T47D (cell line): ENCODE measurements at regions not wholly inside any gene's neighbourhood (a gene's known extent, or its start where the extent isn't known, plus 50 kb on each side); places are given as distances from the start of the nearest gene placed in this dataset.

Source experiments
- DNase-seq, 2 experiments: peaks; one replicate each; pipeline versions ENCODE4 v3.0.0 to v3.0.0-alpha.2; 2011 to 2012; ENCODE audit warnings: low read depth in 1 of 2, low spot score in 1 of 2
- JUND ChIP-seq: IDR thresholded peaks from 2 replicates; pipeline ENCODE4 v1.6.1; 2012; ENCODE audit warnings: low read depth
- in situ Hi-C: cut with HindIII; loops from 2 replicates; pipeline ENCODE4 v1.10.0; 2016; ENCODE audit warnings: low sequenced_read_pairs, low pct_unique_long_range_greater_than_20kb

DNA sequence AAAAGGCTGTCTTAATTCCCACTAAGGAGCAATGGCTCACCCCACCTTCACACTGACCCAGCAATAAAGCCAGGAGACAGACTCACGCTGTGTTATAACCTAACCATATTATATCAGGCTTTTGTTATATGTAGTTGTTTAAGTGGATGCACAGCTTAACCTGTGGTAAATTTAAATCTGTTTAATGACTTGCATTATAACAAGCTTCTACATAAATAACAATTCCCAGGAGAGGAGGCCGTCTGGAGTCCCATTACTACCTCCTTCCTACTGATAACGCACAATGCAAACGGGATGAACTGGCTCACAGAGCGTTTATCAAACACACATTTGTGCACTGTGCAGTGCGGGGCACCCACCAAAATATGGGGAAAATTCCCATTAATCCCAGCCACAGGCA lies 102.1 kb upstream of the MGMT start:
- in situ Hi-C loops = no loop called here
- TF ChIP-seq JUND = no peak
- DNase-seq = no peak

- no peak for TF ChIP-seq JUND
- DNase-seq = peak in 1 of 2 experiments; percentile 55
- in situ Hi-C loops = no loop called here
These were observed 101.2 kb upstream of the MGMT start for GRCh38 chr10:129365767-129366402.

DNA sequence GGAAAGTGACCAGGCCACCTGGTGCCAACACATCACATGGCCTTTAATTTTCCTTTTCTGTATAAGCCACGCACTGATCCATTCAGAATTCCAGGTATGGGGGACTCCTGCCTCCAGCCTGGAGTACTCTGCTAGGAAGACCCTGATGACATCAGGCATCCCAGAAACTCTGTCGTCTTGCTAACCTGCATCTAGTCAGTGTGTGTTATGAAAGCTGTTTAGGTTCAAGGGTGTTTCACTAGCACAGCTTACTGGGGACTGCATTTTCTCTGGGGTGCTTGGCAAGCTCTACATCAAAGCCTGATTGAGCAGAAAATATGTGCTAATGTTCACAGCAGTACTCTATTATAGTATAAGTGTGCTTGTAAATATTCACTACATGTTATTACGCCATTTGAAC lies 100.6 kb upstream of the MGMT start:
- in situ Hi-C loops = no loop called here
- no peak for DNase-seq
- TF ChIP-seq JUND = no peak

DNA sequence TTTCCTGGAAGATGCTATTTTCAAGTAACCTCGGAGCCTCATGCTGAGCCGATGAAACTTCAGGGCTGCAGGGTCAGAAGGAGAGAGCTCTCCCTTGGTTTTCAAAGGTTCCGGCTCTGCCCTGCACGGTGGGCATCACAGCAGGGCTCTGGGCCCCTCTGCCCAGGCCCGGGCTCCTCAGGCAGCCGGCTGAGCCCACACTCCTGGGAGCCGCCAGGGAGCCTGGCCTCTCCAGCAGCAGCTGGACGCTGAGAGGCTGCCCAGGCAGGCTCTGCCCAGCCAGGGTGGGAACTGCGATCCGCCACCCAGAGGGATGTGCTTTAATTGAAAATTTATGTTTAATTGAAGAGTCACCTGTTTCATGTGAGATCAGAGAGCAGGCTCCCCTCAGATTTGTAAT lies 97.5 kb upstream of the MGMT start:
- DNase-seq = no peak
- in situ Hi-C loops = no loop called here
- TF ChIP-seq JUND = no peak

DNA sequence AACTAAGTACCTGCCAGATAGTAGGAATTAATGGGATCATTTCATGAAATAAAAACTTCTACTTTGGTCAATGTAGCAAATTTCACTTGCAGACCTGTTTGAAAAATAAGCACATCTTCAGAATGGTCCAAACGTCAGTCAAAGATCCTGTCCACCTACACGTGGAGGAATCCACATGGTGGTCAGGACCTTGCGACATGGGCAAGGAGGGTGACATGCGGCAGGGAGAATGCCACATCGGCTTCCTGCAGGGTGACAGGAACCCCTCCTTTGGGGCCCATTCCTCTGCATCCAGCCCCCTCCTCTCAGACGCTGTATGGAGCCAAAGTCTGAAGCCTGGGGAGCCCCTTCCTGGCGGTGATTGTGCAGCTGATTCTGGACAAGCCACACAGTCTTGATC lies 95.5 kb upstream of the MGMT start:
- no peak for DNase-seq
- in situ Hi-C loops = no loop called here
- TF ChIP-seq JUND = no peak

DNA sequence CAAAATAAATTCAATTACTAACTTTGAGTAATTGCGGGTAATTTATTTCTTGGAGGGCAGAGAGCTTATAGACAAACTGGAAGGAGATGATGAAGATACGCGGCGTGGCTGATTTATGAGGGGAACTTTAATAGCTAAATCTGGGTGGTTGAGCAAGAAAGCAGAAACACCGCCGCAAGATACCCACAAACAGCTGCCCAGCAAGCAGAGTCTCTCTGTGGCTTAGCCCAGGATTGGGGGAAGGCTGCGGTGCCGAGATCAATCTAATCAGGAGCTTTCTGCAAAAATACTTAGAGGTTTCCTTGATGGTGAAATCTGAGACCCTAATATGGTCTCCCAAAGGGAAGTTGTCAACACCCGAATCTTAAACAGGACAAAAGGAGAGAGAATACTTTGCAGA lies 94.9 kb upstream of the MGMT start:
- in situ Hi-C loops = no loop called here
- TF ChIP-seq JUND = no peak
- DNase-seq = no peak

DNA sequence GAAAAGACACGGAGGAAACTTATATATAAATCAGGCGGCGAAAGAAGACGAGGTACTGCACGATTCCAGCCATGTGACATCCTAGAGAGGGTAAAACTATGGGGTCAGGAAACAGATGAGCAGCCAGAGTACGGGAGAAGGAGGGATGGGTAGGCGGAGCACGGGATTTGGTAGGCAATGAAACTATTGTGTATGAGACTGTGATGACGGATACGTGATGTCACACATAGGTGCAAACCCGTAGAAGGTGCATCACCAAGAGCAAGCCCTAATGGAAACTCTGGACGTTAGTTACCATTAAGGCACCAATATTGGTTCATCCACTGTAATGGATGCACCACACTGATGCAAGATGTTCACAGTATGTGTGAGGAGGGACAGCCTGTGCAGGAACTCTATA lies 93.8 kb upstream of the MGMT start:
- no peak for TF ChIP-seq JUND
- in situ Hi-C loops = no loop called here
- DNase-seq = no peak

GRCh38 chr10:129373718-129374117 lies 93.3 kb upstream of the MGMT start:
- no peak for TF ChIP-seq JUND
- in situ Hi-C loops = no loop called here
- DNase-seq = no peak

DNA sequence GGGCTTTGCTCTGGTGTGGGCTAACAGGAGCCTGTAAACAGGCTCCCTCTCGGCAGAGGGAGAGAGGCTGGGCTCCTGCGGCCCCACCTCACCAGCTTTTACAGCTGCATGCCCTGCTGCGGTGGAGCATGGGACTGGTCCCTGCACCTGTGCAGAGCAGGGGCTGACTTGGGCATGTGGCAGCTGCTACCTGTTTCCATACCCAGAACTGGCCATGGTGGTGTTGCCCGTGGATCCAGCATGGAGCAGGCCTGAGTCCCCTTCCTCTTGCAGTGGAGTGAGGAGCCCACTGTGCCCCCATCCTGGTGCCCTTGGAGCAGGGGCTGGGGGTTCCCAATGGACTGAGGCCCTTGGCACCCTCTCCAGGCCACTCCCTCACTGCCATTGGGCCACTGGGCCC lies 91.9 kb upstream of the MGMT start:
- in situ Hi-C loops = no loop called here
- TF ChIP-seq JUND = no peak
- DNase-seq = no peak

DNA sequence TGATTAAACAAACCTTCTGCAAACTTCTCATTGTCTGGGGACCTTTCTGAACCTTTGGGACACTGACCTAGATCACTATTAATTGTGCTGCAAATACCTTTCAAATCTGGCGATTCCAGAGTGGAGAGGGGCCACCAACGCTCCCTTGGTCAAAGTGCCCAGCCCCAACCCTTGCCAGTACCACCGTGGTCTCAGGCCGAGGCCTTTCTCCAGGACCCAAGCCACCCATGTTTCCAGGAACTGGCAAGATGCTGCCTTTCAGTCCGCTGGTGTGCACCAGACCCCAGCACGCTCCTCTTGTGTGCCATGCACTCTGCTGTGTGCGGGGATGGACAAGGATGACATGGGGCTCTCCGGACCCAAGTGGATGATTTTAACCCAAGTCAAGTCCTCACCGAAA lies 91.1 kb upstream of the MGMT start:
- in situ Hi-C loops = no loop called here
- TF ChIP-seq JUND = no peak
- DNase-seq = no peak

DNA sequence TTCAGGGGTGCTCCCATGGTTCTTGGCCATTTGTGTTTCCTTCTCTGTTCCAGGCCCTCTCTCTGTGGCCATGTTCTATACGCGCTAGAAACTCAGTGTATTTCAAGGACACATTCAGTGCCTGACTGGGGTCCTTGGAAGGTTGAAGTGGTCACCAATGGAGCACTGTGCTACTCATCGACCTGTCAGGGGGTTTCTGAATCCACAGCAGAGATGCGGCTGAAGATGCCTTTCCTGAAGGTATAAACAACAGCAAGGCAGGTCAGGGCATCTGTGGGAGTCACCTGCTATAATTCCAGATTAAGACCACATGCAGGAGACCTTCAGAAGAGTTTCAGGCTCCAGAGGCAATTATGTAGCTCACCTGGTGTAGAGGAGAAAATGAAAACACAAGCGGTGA lies 86.8 kb upstream of the MGMT start:
- in situ Hi-C loops = no loop called here
- DNase-seq = no peak
- TF ChIP-seq JUND = no peak

- in situ Hi-C loops = no loop called here
- DNase-seq = no peak
- no peak for TF ChIP-seq JUND
These were observed 85.3 kb upstream of the MGMT start for GRCh38 chr10:129381741-129382140.

- in situ Hi-C loops = no loop called here
- no peak for TF ChIP-seq JUND
- no peak for DNase-seq
These were observed 84.6 kb upstream of the MGMT start for GRCh38 chr10:129382401-129382800.

DNA sequence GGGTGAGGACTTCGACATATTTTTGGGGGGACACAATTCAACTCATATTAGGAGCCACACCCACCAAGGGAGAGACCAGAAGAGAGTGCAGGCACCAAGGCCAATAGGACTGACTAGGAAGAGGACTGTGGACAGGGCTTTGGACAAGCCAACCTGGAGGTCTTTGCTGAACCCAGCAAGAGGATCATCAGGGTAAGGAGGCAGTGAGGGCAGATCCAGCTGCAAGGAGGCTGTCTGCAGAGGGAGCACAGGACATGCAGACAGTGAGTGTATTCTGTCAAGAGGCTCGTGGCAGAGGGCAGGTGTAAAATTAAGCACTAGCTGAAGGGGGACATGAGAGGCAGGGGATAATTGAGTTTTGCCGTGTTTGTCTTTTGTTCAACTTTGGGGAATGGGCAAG lies 83.4 kb upstream of the MGMT start:
- TF ChIP-seq JUND = no peak
- no peak for DNase-seq
- in situ Hi-C loops = no loop called here
